Gastroesophageal sphincter (tissue), 3 donors: ENCODE measurements at regions not wholly inside any gene's neighbourhood (a gene's known extent, or its start where the extent isn't known, plus 50 kb on each side); places are given as distances from the start of the nearest gene placed in this dataset.

Source experiments
- CTCF ChIP-seq, 4 experiments: fragments of 200-600 bp in 2 of 4; fragments of 450-650 bp in 2 of 4; sonication (generic) in 1 of 4; IDR thresholded peaks; one replicate each; pipeline ENCODE4 v1.5.1; 2017 to 2019; ENCODE audit warnings: antibody characterized with exemption in 4 of 4, mild to moderate bottlenecking in 2 of 4, moderate library complexity in 2 of 4
- POLR2A ChIP-seq, 2 donors: fragments of 450-650 bp; IDR thresholded peaks; one replicate each; pipeline ENCODE4 v1.6.1; 2017; ENCODE audit warnings: antibody characterized with exemption in 2 of 2, mild to moderate bottlenecking in 2 of 2, moderate library complexity in 1 of 2

GRCh38 chr7:93765475-93765874 lies 125.1 kb downstream of the TFPI2 start:
- no peak for TF ChIP-seq CTCF (IDR thresholded peaks at IDR 0.05)
- no peak for TF ChIP-seq POLR2A (IDR thresholded peaks at IDR 0.05)
